ENCODE measurements at regions not wholly inside any gene's neighbourhood (a gene's known extent, or its start where the extent isn't known, plus 50 kb on each side); places are given as distances from the start of the nearest gene placed in this dataset.

GRCh38 chr4:123323998-123324397, 72.6 kb upstream of the SPRY1 start:
- no peaks in the 10 kb centered on the region for H3K4me1 ChIP-seq (ENCODE audit: insufficient read depth, low read length)
- no peaks in the 10 kb centered on the region for H4K20me1 ChIP-seq (ENCODE audit: insufficient read depth, low read length)
- H3K9me3 ChIP-seq (ENCODE audit: insufficient read depth, low read depth, low read length): peaks cover 3% of the 10 kb centered on the region
- H3K36me3 Mint-ChIP-seq (ENCODE audit: low read depth, unreplicated experiment): peaks cover 6% of the 10 kb centered on the region
- no peaks in the 10 kb centered on the region for H3K36me3 ChIP-seq (ENCODE audit: insufficient read depth, low read length)
- no peak overlapping the region for H3K4me3 ChIP-seq (ENCODE audit: insufficient read depth, low read depth, low read length)
- H3K27ac ChIP-seq (ENCODE audit: low read depth, low read length): no peak overlapping the region
- H3K4me1 Mint-ChIP-seq (ENCODE audit: low read depth, unreplicated experiment): peaks cover 3% of the 10 kb centered on the region
- H3K27me3 ChIP-seq (ENCODE audit: insufficient read depth, low read length): no peaks in the 10 kb centered on the region
- no peak overlapping the region for H3K27ac Mint-ChIP-seq (ENCODE audit: unreplicated experiment)
- no peak overlapping the region for H2AFZ ChIP-seq (ENCODE audit: low read depth, low read length)
- no peaks in the 10 kb centered on the region for H3K27me3 Mint-ChIP-seq (ENCODE audit: low read depth, unreplicated experiment)
- no peak for TF ChIP-seq CTCF (IDR thresholded peaks at IDR 0.05; ENCODE audit: insufficient read depth, low read depth, low read length)
- no peaks in the 10 kb centered on the region for H3K79me2 ChIP-seq (ENCODE audit: insufficient read depth, low read length)
- DNase-seq (ENCODE audit: low read depth) (no peak), FAIRE-seq (no peak)
- H3K4me3 Mint-ChIP-seq (ENCODE audit: unreplicated experiment): no peak overlapping the region
- no peak overlapping the region for H3K9ac ChIP-seq (ENCODE audit: low read length)
- H3K4me2 ChIP-seq (ENCODE audit: low read length): no peak overlapping the region
- H3K9me3 Mint-ChIP-seq (ENCODE audit: unreplicated experiment): peaks cover 4% of the 10 kb centered on the region

- Histone ChIP-seq H3K4me2 (ENCODE audit: low read length) (peak overlapping the region; percentile 13), H3K27ac (ENCODE audit: low read depth, low read length) (no peak overlapping the region), H3K4me3 (ENCODE audit: insufficient read depth, low read depth, low read length) (no peak overlapping the region), H4K20me1 (ENCODE audit: insufficient read depth, low read length) (no peaks in the 10 kb centered on the region), H3K9ac (ENCODE audit: low read length) (no peak overlapping the region), H2AFZ (ENCODE audit: low read depth, low read length) (no peak overlapping the region), H3K4me1 (ENCODE audit: insufficient read depth, low read length) (no peaks in the 10 kb centered on the region), H3K36me3 (ENCODE audit: insufficient read depth, low read length) (no peaks in the 10 kb centered on the region), H3K9me3 (ENCODE audit: insufficient read depth, low read depth, low read length) (peaks cover 6% of the 10 kb centered on the region), H3K79me2 (ENCODE audit: insufficient read depth, low read length) (no peaks in the 10 kb centered on the region), H3K27me3 (ENCODE audit: insufficient read depth, low read length) (no peaks in the 10 kb centered on the region)
- H3K4me3 Mint-ChIP-seq (ENCODE audit: unreplicated experiment): no peak overlapping the region
- FAIRE-seq (no peak), DNase-seq (ENCODE audit: low read depth) (peak; percentile 52)
- peaks cover 3% of the 10 kb centered on the region for H3K4me1 Mint-ChIP-seq (ENCODE audit: low read depth, unreplicated experiment)
- H3K27ac Mint-ChIP-seq (ENCODE audit: unreplicated experiment): no peak overlapping the region
- no peak for TF ChIP-seq CTCF (IDR thresholded peaks at IDR 0.05; ENCODE audit: insufficient read depth, low read depth, low read length)
- TF ChIP-seq EZH2 (IDR thresholded peaks at IDR 0.05; ENCODE audit: insufficient read depth, low read length): no peak
- no peaks in the 10 kb centered on the region for H3K27me3 Mint-ChIP-seq (ENCODE audit: low read depth, unreplicated experiment)
- peaks cover 6% of the 10 kb centered on the region for H3K36me3 Mint-ChIP-seq (ENCODE audit: low read depth, unreplicated experiment)
- peaks cover 8% of the 10 kb centered on the region for H3K9me3 Mint-ChIP-seq (ENCODE audit: unreplicated experiment)
These were observed 71.3 kb upstream of the SPRY1 start for GRCh38 chr4:123325241-123325681.

GRCh38 chr4:123327346-123327745, 69.2 kb upstream of the SPRY1 start:
- Mint-ChIP-seq H3K27me3 (ENCODE audit: low read depth, unreplicated experiment) (no peaks in the 10 kb centered on the region), H3K9me3 (ENCODE audit: unreplicated experiment) (peaks cover 7% of the 10 kb centered on the region), H3K36me3 (ENCODE audit: low read depth, unreplicated experiment) (peaks cover 2% of the 10 kb centered on the region), H3K27ac (ENCODE audit: unreplicated experiment) (no peak overlapping the region), H3K4me1 (ENCODE audit: low read depth, unreplicated experiment) (peaks cover 3% of the 10 kb centered on the region), H3K4me3 (ENCODE audit: unreplicated experiment) (no peak overlapping the region)
- H3K36me3 ChIP-seq (ENCODE audit: insufficient read depth, low read length): no peaks in the 10 kb centered on the region
- no peaks in the 10 kb centered on the region for H3K79me2 ChIP-seq (ENCODE audit: insufficient read depth, low read length)
- H3K9me3 ChIP-seq (ENCODE audit: insufficient read depth, low read depth, low read length): peaks cover 3% of the 10 kb centered on the region
- no peak overlapping the region for H3K4me3 ChIP-seq (ENCODE audit: insufficient read depth, low read depth, low read length)
- TF ChIP-seq CTCF (IDR thresholded peaks at IDR 0.05; ENCODE audit: insufficient read depth, low read depth, low read length) (no peak), EZH2 (IDR thresholded peaks at IDR 0.05; ENCODE audit: insufficient read depth, low read length) (no peak)
- H3K4me1 ChIP-seq (ENCODE audit: insufficient read depth, low read length): no peaks in the 10 kb centered on the region
- H3K9ac ChIP-seq (ENCODE audit: low read length): no peak overlapping the region
- no peaks in the 10 kb centered on the region for H4K20me1 ChIP-seq (ENCODE audit: insufficient read depth, low read length)
- H3K27me3 ChIP-seq (ENCODE audit: insufficient read depth, low read length): no peaks in the 10 kb centered on the region
- no peak overlapping the region for H3K4me2 ChIP-seq (ENCODE audit: low read length)
- no peak overlapping the region for H2AFZ ChIP-seq (ENCODE audit: low read depth, low read length)
- FAIRE-seq (no peak), DNase-seq (ENCODE audit: low read depth) (peak; percentile 35)
- no peak overlapping the region for H3K27ac ChIP-seq (ENCODE audit: low read depth, low read length)

Data from astrocyte (in vitro differentiated cells and primary cell).